ENCODE measurements at regions not wholly inside any gene's neighbourhood (a gene's known extent, or its start where the extent isn't known, plus 50 kb on each side); places are given as distances from the start of the nearest gene placed in this dataset.
A peak's percentile ranks its signal among the peaks of the same experiment; 100 is the strongest.
"Not testable (repeated sequence)": the region's sequence is repeated elsewhere in the genome, so short reads cannot be mapped to it uniquely, and the experiment has no call there.

DNA sequence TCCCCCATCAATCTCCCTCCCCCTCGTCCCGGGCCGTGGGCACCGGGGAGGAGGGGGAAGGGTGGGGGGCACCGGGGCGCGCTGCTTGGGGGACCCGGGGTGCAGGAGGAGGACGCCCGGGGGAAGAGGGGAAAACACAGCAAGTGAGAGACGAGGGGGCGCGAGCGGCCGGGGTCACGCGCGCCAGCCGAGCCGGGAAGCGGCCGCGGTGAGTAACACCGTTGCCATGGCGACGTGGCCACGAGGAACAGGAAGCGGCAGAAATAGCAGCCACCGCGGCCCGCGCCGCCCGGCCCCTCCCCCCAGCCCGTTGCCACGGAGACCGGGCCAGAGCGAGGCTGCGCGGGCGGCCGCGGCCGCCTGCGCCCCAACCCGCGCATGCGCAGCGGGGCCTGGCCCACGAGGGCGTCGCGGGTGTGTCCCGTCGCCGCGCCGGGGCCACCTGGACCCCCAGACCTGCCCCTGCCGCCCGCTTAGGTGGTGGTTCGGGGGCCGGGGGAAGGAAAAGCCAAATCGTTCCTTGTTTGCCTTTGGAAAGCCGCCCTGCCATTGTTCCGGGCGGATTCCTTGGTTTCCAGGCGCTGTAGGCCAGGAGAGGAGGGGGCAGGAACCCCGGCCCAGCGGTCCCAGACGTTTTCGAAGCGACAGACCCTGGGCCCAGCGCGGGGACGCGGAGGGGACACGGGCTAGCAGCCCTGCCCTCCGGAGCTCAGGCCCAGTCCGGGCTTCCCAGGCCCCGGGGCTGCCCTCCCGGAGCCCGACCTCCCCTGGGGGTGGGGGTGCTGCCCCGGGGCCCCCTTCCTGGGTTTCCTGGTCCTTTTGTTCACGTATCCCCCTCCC is 207.1 kb downstream of the C9orf50 start:
- Histone ChIP-seq H3K4me2 (ENCODE audit: extremely low read depth, insufficient read depth, low read length) (peak overlapping the region; percentile 79), H3K79me2 (ENCODE audit: control insufficient read depth, insufficient read depth, low read length) (no peaks in the 10 kb centered on the region), H3K9me3 (ENCODE audit: control insufficient read depth, insufficient read depth, low read depth, low read length) (no peaks in the 10 kb centered on the region), H2AFZ (ENCODE audit: low read length) (no peak overlapping the region), H3K27me3 (ENCODE audit: control insufficient read depth, insufficient read depth, low read length) (no peaks in the 10 kb centered on the region), H4K20me1 (ENCODE audit: control insufficient read depth, extremely low read depth, insufficient read depth, low read length) (no peaks in the 10 kb centered on the region), H3K9ac (ENCODE audit: insufficient read depth, low read length) (peak overlapping the region; percentile 88), H3K4me1 (ENCODE audit: control insufficient read depth, extremely low read depth, insufficient read depth, low read length) (peaks cover 17% of the 10 kb centered on the region), H3K36me3 (ENCODE audit: control insufficient read depth, insufficient read depth, low read length) (no peaks in the 10 kb centered on the region), H3K4me3 (replicated peaks in 1 of 4; ENCODE audit: control extremely low read depth in 1 of 4, insufficient read depth in 1 of 4, low read depth in 3 of 4, low read length in 4 of 4) (peak overlapping the region in 3 of 4 experiments; percentile 4 to 59 (median 20)), H3K27ac (ENCODE audit: insufficient read depth, low read length) (peak overlapping the region; percentile 98)
- peak; percentile 93 to 96 for DNase-seq (ENCODE audit: low read depth in 2 of 2)
- TF ChIP-seq EZH2 (IDR thresholded peaks at IDR 0.05; ENCODE audit: low read length, missing control alignments), result no peak
- TF ChIP-seq, protein P1, sequence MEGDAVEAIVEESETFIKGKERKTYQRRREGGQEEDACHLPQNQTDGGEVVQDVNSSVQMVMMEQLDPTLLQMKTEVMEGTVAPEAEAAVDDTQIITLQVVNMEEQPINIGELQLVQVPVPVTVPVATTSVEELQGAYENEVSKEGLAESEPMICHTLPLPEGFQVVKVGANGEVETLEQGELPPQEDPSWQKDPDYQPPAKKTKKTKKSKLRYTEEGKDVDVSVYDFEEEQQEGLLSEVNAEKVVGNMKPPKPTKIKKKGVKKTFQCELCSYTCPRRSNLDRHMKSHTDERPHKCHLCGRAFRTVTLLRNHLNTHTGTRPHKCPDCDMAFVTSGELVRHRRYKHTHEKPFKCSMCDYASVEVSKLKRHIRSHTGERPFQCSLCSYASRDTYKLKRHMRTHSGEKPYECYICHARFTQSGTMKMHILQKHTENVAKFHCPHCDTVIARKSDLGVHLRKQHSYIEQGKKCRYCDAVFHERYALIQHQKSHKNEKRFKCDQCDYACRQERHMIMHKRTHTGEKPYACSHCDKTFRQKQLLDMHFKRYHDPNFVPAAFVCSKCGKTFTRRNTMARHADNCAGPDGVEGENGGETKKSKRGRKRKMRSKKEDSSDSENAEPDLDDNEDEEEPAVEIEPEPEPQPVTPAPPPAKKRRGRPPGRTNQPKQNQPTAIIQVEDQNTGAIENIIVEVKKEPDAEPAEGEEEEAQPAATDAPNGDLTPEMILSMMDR (conservative IDR thresholded peaks at IDR 0.05 in 1 of 2, IDR thresholded peaks at IDR 0.05 in 1 of 2; ENCODE audit: low read depth in 1 of 2, low read length in 2 of 2), result no peak

DNA sequence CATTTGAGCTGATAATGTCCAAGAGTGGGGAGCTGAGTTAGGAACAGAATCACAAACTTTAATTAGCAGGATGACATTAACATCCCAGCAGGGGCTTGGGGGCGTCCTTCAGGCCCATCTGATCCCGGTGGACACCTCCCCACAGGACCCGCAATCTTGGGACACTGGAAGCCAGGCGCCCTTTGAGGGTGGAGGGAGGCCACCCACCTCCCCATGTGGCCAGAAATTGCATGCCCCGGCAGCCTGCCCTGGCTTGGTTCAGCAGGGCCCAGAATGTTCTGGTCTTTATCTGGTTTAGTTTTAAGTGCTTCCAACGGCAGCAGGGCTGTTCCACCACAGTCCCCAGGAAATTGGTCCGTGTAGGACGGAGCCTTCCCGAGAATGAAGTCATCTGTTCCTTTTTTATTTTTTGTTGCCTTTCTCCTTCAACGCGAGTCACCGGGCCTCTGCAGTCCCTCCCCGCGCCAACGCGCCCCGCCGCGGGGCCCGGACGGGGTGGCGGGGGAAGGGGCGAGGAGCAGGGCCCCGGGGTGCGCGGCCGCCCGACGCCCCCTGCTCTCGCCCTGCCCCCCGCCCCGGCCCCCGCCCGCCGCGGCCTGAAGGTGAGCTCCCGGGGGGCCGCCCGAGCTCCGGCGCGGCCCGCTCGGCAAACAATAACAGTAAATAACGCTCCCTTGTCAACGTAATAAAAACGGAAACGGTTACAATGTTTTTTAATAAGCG is 207.9 kb downstream of the C9orf50 start:
- Histone ChIP-seq H3K36me3 (ENCODE audit: control insufficient read depth, insufficient read depth, low read length) (no peaks in the 10 kb centered on the region), H3K9me3 (ENCODE audit: control insufficient read depth, insufficient read depth, low read depth, low read length) (no peaks in the 10 kb centered on the region), H3K79me2 (ENCODE audit: control insufficient read depth, insufficient read depth, low read length) (no peaks in the 10 kb centered on the region), H3K27ac (ENCODE audit: insufficient read depth, low read length) (peak overlapping the region; percentile 98), H3K4me3 (replicated peaks in 1 of 4; ENCODE audit: control extremely low read depth in 1 of 4, insufficient read depth in 1 of 4, low read depth in 3 of 4, low read length in 4 of 4) (peak overlapping the region in 2 of 4 experiments; percentile 20 to 41), H2AFZ (ENCODE audit: low read length) (peak overlapping the region; percentile 2), H3K9ac (ENCODE audit: insufficient read depth, low read length) (peak overlapping the region; percentile 73), H3K4me1 (ENCODE audit: control insufficient read depth, extremely low read depth, insufficient read depth, low read length) (peaks cover 17% of the 10 kb centered on the region), H3K27me3 (ENCODE audit: control insufficient read depth, insufficient read depth, low read length) (no peaks in the 10 kb centered on the region), H4K20me1 (ENCODE audit: control insufficient read depth, extremely low read depth, insufficient read depth, low read length) (no peaks in the 10 kb centered on the region), H3K4me2 (ENCODE audit: extremely low read depth, insufficient read depth, low read length) (peak overlapping the region; percentile 32)
- TF ChIP-seq, protein P1 (conservative IDR thresholded peaks at IDR 0.05 in 1 of 2, IDR thresholded peaks at IDR 0.05 in 1 of 2; ENCODE audit: low read depth in 1 of 2, low read length in 2 of 2), result no peak
- no peak for TF ChIP-seq EZH2 (IDR thresholded peaks at IDR 0.05; ENCODE audit: low read length, missing control alignments)
- DNase-seq (ENCODE audit: low read depth in 2 of 2), result peak; percentile 78 to 81

DNA sequence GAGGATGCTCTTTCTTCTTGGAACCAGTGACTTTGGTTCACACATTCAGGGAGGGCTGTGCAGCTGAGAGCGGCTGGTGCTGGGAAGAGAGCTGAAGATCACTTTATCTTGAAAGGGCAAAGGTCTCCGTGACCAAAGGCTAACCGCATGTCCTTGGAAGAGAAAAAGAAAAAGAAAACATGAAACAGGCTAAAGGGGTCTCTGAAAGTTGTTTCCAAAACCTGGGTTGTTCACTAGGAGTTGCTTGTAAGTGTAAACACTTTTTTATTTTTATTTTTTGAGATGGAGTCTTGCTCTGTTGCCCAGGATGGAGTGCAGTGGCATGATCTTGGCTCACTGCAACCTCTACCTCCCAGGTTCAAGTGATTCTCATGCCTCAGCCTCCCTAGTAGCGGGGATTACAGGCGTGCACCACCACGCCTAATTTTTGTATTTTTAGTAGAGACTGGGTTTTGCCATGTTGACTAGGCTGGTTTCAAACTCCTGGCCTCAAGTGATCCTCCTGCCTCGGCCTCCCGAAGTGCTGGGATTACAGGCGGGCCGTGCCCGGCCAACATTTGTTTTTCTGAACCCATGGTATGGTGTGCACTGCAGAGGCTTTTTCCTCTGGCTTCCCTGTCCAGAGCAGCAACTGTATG is 208.6 kb downstream of the C9orf50 start:
- H4K20me1 ChIP-seq (ENCODE audit: control insufficient read depth, extremely low read depth, insufficient read depth, low read length); H3K36me3 ChIP-seq (ENCODE audit: control insufficient read depth, insufficient read depth, low read length); H3K27me3 ChIP-seq (ENCODE audit: control insufficient read depth, insufficient read depth, low read length); DNase-seq (ENCODE audit: low read depth in 2 of 2); H3K79me2 ChIP-seq (ENCODE audit: control insufficient read depth, insufficient read depth, low read length); H3K9me3 ChIP-seq (ENCODE audit: control insufficient read depth, insufficient read depth, low read depth, low read length); H3K4me3 ChIP-seq (replicated peaks in 1 of 4; ENCODE audit: control extremely low read depth in 1 of 4, insufficient read depth in 1 of 4, low read depth in 3 of 4, low read length in 4 of 4): not testable (repeated sequence)
- peak overlapping the region; percentile 98 for H3K27ac ChIP-seq (ENCODE audit: insufficient read depth, low read length)
- H2AFZ ChIP-seq (ENCODE audit: low read length), result peak overlapping the region; percentile 2
- H3K4me1 ChIP-seq (ENCODE audit: control insufficient read depth, extremely low read depth, insufficient read depth, low read length), result peaks cover 17% of the 10 kb centered on the region
- H3K9ac ChIP-seq (ENCODE audit: insufficient read depth, low read length), result peak overlapping the region; percentile 73
- peak overlapping the region; percentile 32 for H3K4me2 ChIP-seq (ENCODE audit: extremely low read depth, insufficient read depth, low read length)

Data from fibroblast of lung (primary cell).